HCT116 (cell line): ENCODE measurements at regions not wholly inside any gene's neighbourhood (a gene's known extent, or its start where the extent isn't known, plus 50 kb on each side); places are given as distances from the start of the nearest gene placed in this dataset.

Experiments used
- ATAC-seq: fragments of 200-7000 bp; cut with Tn5 transposase; 2 replicates; pipeline ENCODE4 v1.9.1; 2020; ENCODE audit warnings: mild to moderate bottlenecking, moderate library complexity
- BruUV-seq: library from RNA; stranded (reverse); fragments of 400-500 nt; replicated peaks from 2 replicates; lab custom pipeline; 2021; lab: Mats Ljungman, UMichigan
- CTCF ChIA-PET: fragments of 300-600 bp; sonication (Branson Sonifier 250); formaldehyde crosslinking; loops from one replicate; lab custom pipeline; 2021; ENCODE audit warnings: antibody characterized with exemption; lab: Charles Lee
- POLR2A ChIA-PET: fragments of 300-600, 350-600 bp; sonication (Branson Sonifier 250); formaldehyde crosslinking; loops from one replicate; lab custom pipeline; 2021; ENCODE audit warnings: antibody characterized with exemption; lab: Charles Lee
- RAD21 ChIA-PET, 2 experiments: fragments of 300-600 bp; sonication (Branson Sonifier 250); formaldehyde crosslinking; loops; one replicate each; lab custom pipeline; 2023; ENCODE audit warnings: low total read pairs in 2 of 2; ENCODE audit not compliant: uncharacterized antibody in 2 of 2, unreplicated experiment in 2 of 2, low non-redundant PET in 1 of 2; lab: Charles Lee
- DNase-seq: peaks from one replicate; pipeline ENCODE4 v3.0.0-alpha.2; 2010; ENCODE audit warnings: low read depth, low spot score
- H2AFZ ChIP-seq: fragments of 200-600 bp; shearing (Covaris generic), sonication (generic); 2 replicates; pipeline ENCODE4 v1.6.1; 2017; ENCODE audit warnings: low read depth, mixed run types, mixed read lengths, antibody characterized with exemption, low read length; ENCODE audit not compliant: poor library complexity, severe bottlenecking
- H3K27ac ChIP-seq: 2 replicates; pipeline ENCODE4 v1.5.1; 2012; ENCODE audit warnings: low read depth, low read length
- H3K27me3 ChIP-seq: fragments of 200-600 bp; sonication (generic); 2 replicates; pipeline ENCODE4 v1.6.1; 2016; ENCODE audit warnings: mixed run types, low read length, mixed read lengths; ENCODE audit not compliant: insufficient read depth
- H3K36me3 ChIP-seq, 2 experiments: fragments of 200-500 bp in 1 of 2; fragments of 200-600 bp in 1 of 2; sonication (Bioruptor generic) in 1 of 2; sonication (generic) in 1 of 2; 2 replicates each; pipeline versions ENCODE4 v1.5.1 to v1.6.1; 2014 to 2016; ENCODE audit warnings: low read length in 2 of 2, inconsistent platforms in 1 of 2, mixed read lengths in 1 of 2, mixed run types in 1 of 2; ENCODE audit not compliant: insufficient read depth in 2 of 2, control insufficient read depth in 1 of 2
- H3K4me1 ChIP-seq, 2 experiments: fragments of 200-600 bp in 1 of 2; sonication (generic) in 1 of 2; 2 replicates each; pipeline versions ENCODE4 v1.5.1 to v1.6.1; 2012 to 2017; ENCODE audit warnings: low read length in 2 of 2, inconsistent platforms in 1 of 2, mild to moderate bottlenecking in 1 of 2, mixed read lengths in 1 of 2, mixed run types in 1 of 2, moderate library complexity in 1 of 2; ENCODE audit not compliant: insufficient read depth in 2 of 2, control insufficient read depth in 1 of 2
- H3K4me2 ChIP-seq: fragments of 200-600 bp; sonication (generic); 2 replicates; pipeline ENCODE4 v1.6.1; 2017; ENCODE audit warnings: mixed run types, low read length, mixed read lengths
- H3K4me3 ChIP-seq, 2 experiments: fragments of 200-600 bp in 1 of 2; sonication (generic) in 1 of 2; replicated peaks in 1 of 2; 2 replicates each; pipeline ENCODE4 v1.5.1; 2011 to 2016; ENCODE audit warnings: low read length in 2 of 2, control low read depth in 1 of 2, low read depth in 1 of 2, mild to moderate bottlenecking in 1 of 2, mixed read lengths in 1 of 2, mixed run types in 1 of 2
- H3K79me2 ChIP-seq: fragments of 200-600 bp; sonication (generic); 2 replicates; pipeline ENCODE4 v1.6.1; 2017; ENCODE audit warnings: mild to moderate bottlenecking, mixed run types, low read length, moderate library complexity, mixed read lengths; ENCODE audit not compliant: insufficient read depth
- H3K9ac ChIP-seq: fragments of 200-600 bp; sonication (generic); 2 replicates; pipeline ENCODE4 v1.6.1; 2016; ENCODE audit warnings: low read length, mixed read lengths
- H3K9me2 ChIP-seq: fragments of 200-600 bp; sonication (generic), shearing (Covaris generic); 2 replicates; pipeline ENCODE4 v1.6.1; 2017; ENCODE audit warnings: mixed run types, mild to moderate bottlenecking, moderate library complexity; ENCODE audit not compliant: insufficient read depth
- H3K9me3 ChIP-seq, 2 experiments: fragments of 200-500 bp in 1 of 2; fragments of 200-600 bp in 1 of 2; sonication (Bioruptor generic) in 1 of 2; sonication (generic) in 1 of 2; 2 replicates each; pipeline ENCODE4 v1.6.1; 2014 to 2017; ENCODE audit warnings: low read length in 2 of 2, mixed read lengths in 2 of 2, inconsistent platforms in 1 of 2, low read depth in 1 of 2, mild to moderate bottlenecking in 1 of 2, mixed run types in 1 of 2, moderate library complexity in 1 of 2; ENCODE audit not compliant: control insufficient read depth in 1 of 2, insufficient read depth in 1 of 2
- H4K20me1 ChIP-seq: fragments of 200-600 bp; sonication (generic), shearing (Covaris generic); 2 replicates; pipeline ENCODE4 v1.6.1; 2017; ENCODE audit warnings: mixed run types, mild to moderate bottlenecking, moderate library complexity; ENCODE audit not compliant: insufficient read depth
- CBX3 ChIP-seq: IDR thresholded peaks from 2 replicates; pipeline ENCODE4 v1.6.1; 2012; ENCODE audit warnings: low read depth
- EGR1 ChIP-seq: IDR thresholded peaks from 2 replicates; pipeline ENCODE4 v1.6.1; 2012; ENCODE audit warnings: low read depth
- ELF1 ChIP-seq: IDR thresholded peaks from 2 replicates; pipeline ENCODE4 v1.6.1; 2012; ENCODE audit warnings: low read depth, borderline replicate concordance
- EZH2 ChIP-seq: fragments of 200-600 bp; sonication (generic); IDR thresholded peaks from 2 replicates; pipeline ENCODE4 v1.6.1; 2017; ENCODE audit warnings: antibody characterized with exemption, mixed run types
- FOSL1 ChIP-seq: IDR thresholded peaks from 2 replicates; pipeline ENCODE4 v1.6.1; 2012; ENCODE audit warnings: low read depth
- POLR2A ChIP-seq: IDR thresholded peaks from 2 replicates; pipeline ENCODE4 v1.7.0; 2011; ENCODE audit warnings: borderline replicate concordance; ENCODE audit not compliant: insufficient read depth, insufficient read length; ENCODE audit errors: extremely low read depth
- POLR2AphosphoS5 ChIP-seq: IDR thresholded peaks from 2 replicates; pipeline ENCODE4 v1.6.1; 2011; ENCODE audit warnings: mild to moderate bottlenecking, low read depth, low read length, moderate library complexity
- RAD21 ChIP-seq: IDR thresholded peaks from 2 replicates; pipeline ENCODE4 v1.6.1; 2012; ENCODE audit warnings: low read depth, mild to moderate bottlenecking
- SIN3A ChIP-seq: IDR thresholded peaks from 2 replicates; pipeline ENCODE4 v1.6.1; 2012; ENCODE audit warnings: low read depth
- SP1 ChIP-seq: IDR thresholded peaks from 2 replicates; pipeline ENCODE4 v1.6.1; 2012; ENCODE audit warnings: low read depth
- SRF ChIP-seq: IDR thresholded peaks from 2 replicates; pipeline ENCODE4 v1.6.1; 2012; ENCODE audit warnings: low read depth
- TCF7L2 ChIP-seq: IDR thresholded peaks from 2 replicates; pipeline ENCODE4 v1.7.0; 2011; ENCODE audit warnings: borderline replicate concordance, inconsistent platforms; ENCODE audit not compliant: insufficient read depth, insufficient read length; ENCODE audit errors: extremely low read depth
- YY1 ChIP-seq: IDR thresholded peaks from 2 replicates; pipeline ENCODE4 v1.6.1; 2011; ENCODE audit warnings: low read length, low read depth, moderate library complexity, mild to moderate bottlenecking; ENCODE audit not compliant: insufficient replicate concordance; ENCODE audit errors: extremely low read depth
- ZFX ChIP-seq: fragments of 450-650 bp; IDR thresholded peaks from 2 replicates; pipeline ENCODE4 v1.6.1; 2017
- ZNF274 ChIP-seq: fragments of 200-500 bp; sonication (Bioruptor generic); IDR thresholded peaks from 2 replicates; pipeline ENCODE4 v1.6.1; 2014; ENCODE audit warnings: mild to moderate bottlenecking, low read depth, low read length, inconsistent platforms
- intact Hi-C: fragments of 100-400 bp; cut with micrococcal nuclease; formaldehyde crosslinking; loops from 2 replicates; pipeline ENCODE4 v1.10.0; 2022
- TF ChIP-seq, protein P1 (sequence below): IDR thresholded peaks from 2 replicates; pipeline ENCODE4 v1.6.1; 2012; ENCODE audit warnings: low read depth
- TF ChIP-seq, protein P2 (sequence below): IDR thresholded peaks from 2 replicates; pipeline ENCODE4 v1.6.1; 2012
- TF ChIP-seq, protein P3 (sequence below): IDR thresholded peaks from 2 replicates; pipeline ENCODE4 v1.6.1; 2012

DNA sequence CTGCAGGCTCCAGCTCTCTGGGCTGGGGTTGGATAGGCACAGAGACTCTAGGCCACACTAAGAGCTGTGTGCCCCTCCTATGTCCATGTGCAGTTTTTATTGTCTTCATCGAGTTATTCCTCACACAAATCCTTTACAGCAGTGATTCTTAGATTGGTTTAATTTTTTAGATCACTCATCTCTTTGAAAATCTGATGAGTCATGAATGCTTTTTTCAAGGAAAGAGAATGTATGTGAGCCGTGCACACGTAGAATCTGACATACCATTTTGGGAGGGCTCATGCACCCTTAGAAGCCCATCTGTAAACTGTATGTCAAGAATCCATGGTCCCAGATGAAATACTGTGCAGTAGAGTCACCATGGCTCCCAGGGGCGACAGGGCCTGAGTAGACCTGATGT is 100.7 kb upstream of the S1PR3 start:
- BruUV-seq = no TSS peak

DNA sequence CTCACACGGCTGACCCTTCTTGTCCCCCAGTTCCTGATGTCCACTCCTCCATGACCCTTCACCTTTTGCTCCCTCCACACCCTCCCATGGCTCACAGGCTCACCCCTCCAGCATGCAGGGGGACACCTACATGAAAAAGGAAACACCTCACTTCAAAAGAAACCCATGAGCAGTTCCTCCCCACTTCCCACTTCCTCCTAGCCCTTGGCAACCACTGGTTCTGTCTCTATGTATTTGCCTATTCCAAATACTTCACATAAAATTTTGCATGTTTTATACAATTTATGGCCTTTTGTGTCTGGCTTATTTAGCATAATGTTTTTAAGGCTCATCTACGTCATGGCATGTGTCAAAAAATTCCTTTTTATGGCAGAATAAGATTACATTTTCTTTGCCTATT is 100.2 kb upstream of the S1PR3 start:
- Histone ChIP-seq H3K9me3 (no peaks in the 10 kb centered on the region), H3K27ac (no peak overlapping the region), H3K9me2 (no peaks in the 10 kb centered on the region), H4K20me1 (no peaks in the 10 kb centered on the region), H3K36me3 (no peaks in the 10 kb centered on the region), H3K4me3 (no peak overlapping the region), H3K9ac (no peak overlapping the region), H3K79me2 (no peaks in the 10 kb centered on the region), H2AFZ (no peak overlapping the region), H3K4me2 (no peak overlapping the region), H3K27me3 (no peaks in the 10 kb centered on the region), H3K4me1 (no peaks in the 10 kb centered on the region)
- ChIA-PET CTCF (no interaction called here), RAD21 (no interaction called here), POLR2A (no interaction called here)
- DNase-seq = no peak
- BruUV-seq = no TSS peak
- no peak for ATAC-seq
- intact Hi-C loops = no loop called here
- TF ChIP-seq POLR2A (no peak), POLR2AphosphoS5 (no peak), FOSL1 (no peak), YY1 (no peak), EZH2 (no peak), CBX3 (no peak), ZNF274 (no peak), RAD21 (no peak)
- TF ChIP-seq, protein P1, sequence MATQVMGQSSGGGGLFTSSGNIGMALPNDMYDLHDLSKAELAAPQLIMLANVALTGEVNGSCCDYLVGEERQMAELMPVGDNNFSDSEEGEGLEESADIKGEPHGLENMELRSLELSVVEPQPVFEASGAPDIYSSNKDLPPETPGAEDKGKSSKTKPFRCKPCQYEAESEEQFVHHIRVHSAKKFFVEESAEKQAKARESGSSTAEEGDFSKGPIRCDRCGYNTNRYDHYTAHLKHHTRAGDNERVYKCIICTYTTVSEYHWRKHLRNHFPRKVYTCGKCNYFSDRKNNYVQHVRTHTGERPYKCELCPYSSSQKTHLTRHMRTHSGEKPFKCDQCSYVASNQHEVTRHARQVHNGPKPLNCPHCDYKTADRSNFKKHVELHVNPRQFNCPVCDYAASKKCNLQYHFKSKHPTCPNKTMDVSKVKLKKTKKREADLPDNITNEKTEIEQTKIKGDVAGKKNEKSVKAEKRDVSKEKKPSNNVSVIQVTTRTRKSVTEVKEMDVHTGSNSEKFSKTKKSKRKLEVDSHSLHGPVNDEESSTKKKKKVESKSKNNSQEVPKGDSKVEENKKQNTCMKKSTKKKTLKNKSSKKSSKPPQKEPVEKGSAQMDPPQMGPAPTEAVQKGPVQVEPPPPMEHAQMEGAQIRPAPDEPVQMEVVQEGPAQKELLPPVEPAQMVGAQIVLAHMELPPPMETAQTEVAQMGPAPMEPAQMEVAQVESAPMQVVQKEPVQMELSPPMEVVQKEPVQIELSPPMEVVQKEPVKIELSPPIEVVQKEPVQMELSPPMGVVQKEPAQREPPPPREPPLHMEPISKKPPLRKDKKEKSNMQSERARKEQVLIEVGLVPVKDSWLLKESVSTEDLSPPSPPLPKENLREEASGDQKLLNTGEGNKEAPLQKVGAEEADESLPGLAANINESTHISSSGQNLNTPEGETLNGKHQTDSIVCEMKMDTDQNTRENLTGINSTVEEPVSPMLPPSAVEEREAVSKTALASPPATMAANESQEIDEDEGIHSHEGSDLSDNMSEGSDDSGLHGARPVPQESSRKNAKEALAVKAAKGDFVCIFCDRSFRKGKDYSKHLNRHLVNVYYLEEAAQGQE = no peak
- TF ChIP-seq, protein P2, sequence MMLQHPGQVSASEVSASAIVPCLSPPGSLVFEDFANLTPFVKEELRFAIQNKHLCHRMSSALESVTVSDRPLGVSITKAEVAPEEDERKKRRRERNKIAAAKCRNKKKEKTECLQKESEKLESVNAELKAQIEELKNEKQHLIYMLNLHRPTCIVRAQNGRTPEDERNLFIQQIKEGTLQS = no peak
- TF ChIP-seq, protein P3, sequence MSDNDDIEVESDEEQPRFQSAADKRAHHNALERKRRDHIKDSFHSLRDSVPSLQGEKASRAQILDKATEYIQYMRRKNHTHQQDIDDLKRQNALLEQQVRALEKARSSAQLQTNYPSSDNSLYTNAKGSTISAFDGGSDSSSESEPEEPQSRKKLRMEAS = no peak

More for the DNA sequence above, 100.7 kb upstream of the S1PR3 start:
- H3K9me3 ChIP-seq = no peaks in the 10 kb centered on the region
- DNase-seq = no peak
- H3K9me2 ChIP-seq = no peaks in the 10 kb centered on the region
- H3K79me2 ChIP-seq = no peaks in the 10 kb centered on the region
- no peaks in the 10 kb centered on the region for H3K27me3 ChIP-seq
- H3K4me2 ChIP-seq = no peak overlapping the region
- POLR2A ChIA-PET = no interaction called here
- no peaks in the 10 kb centered on the region for H3K4me1 ChIP-seq
- H3K27ac ChIP-seq = no peak overlapping the region
- RAD21 ChIA-PET = no interaction called here
- no peak overlapping the region for H3K9ac ChIP-seq
- no peak overlapping the region for H2AFZ ChIP-seq
- CTCF ChIA-PET = no interaction called here
- no peak overlapping the region for H3K4me3 ChIP-seq
- no peak for ATAC-seq
- intact Hi-C loops = no loop called here
- no peaks in the 10 kb centered on the region for H3K36me3 ChIP-seq
- H4K20me1 ChIP-seq = no peaks in the 10 kb centered on the region
- TF ChIP-seq CBX3 (no peak), YY1 (no peak), SP1 (no peak), ELF1 (no peak), SRF (no peak), POLR2AphosphoS5 (no peak), ZFX (no peak), FOSL1 (no peak), EGR1 (no peak), TCF7L2 (no peak), EZH2 (no peak), ZNF274 (no peak), SIN3A (no peak)
- TF ChIP-seq, protein P3 = no peak
- TF ChIP-seq, protein P2 = no peak
